AG04449 (cell line): ENCODE measurements at regions not wholly inside any gene's neighbourhood (a gene's known extent, or its start where the extent isn't known, plus 50 kb on each side); places are given as distances from the start of the nearest gene placed in this dataset.

ENCODE experiments used
- CTCF ChIA-PET: fragments of 350-600 bp; formaldehyde crosslinking; extraction: SDS; loops from one replicate; lab custom pipeline; 2021; ENCODE audit warnings: antibody characterized with exemption; lab: Yijun Ruan, JAX
- POLR2A ChIA-PET: fragments of 400-600, 350-600 bp; formaldehyde crosslinking; extraction: SDS; loops from one replicate; lab custom pipeline; 2020; ENCODE audit warnings: antibody characterized with exemption, inconsistent platforms; lab: Yijun Ruan, JAX
- DNase-seq: peaks from one replicate; pipeline ENCODE4 v3.0.0-alpha.2; 2010; ENCODE audit warnings: low read depth, low spot score
- H3K4me3 ChIP-seq: 2 replicates; pipeline ENCODE4 v1.5.1; 2011; ENCODE audit warnings: low read depth, mild to moderate bottlenecking, control low read depth, low read length
- CTCF ChIP-seq: IDR thresholded peaks from one replicate; pipeline ENCODE4 v1.5.1; 2011; ENCODE audit warnings: mild to moderate bottlenecking, moderate library complexity, low read length, control low read depth, inconsistent platforms; ENCODE audit not compliant: insufficient read depth; ENCODE audit errors: missing control alignments

GRCh38 chr12:59452259-59452658 lies 143.6 kb upstream of the SLC16A7 start:
- CTCF ChIA-PET: no interaction called here
- no peak for TF ChIP-seq CTCF
- peak; percentile 59 for DNase-seq
- no peak overlapping the region for H3K4me3 ChIP-seq
- POLR2A ChIA-PET: no interaction called here

GRCh38 chr12:59446116-59446515 lies 149.7 kb upstream of the SLC16A7 start:
- no peak for DNase-seq
- POLR2A ChIA-PET: no interaction called here
- CTCF ChIA-PET: interaction anchor here (0.8 to 1.4 kb wide), 5 partner anchors 13 to 1043 kb away, joined by 3 to 5 read pairs (median 3); no protein-coding TSS in a partner anchor
- no peak for TF ChIP-seq CTCF
- H3K4me3 ChIP-seq: no peak overlapping the region

- CTCF ChIA-PET: interaction anchor here (1.1 to 1.6 kb wide), 4 partner anchors 10 to 1045 kb away, joined by 3 to 5 read pairs (median 3); no protein-coding TSS in a partner anchor
- H3K4me3 ChIP-seq: no peak overlapping the region
- POLR2A ChIA-PET: no interaction called here
- TF ChIP-seq CTCF: peak; percentile 26
- no peak for DNase-seq
Observed at GRCh38 chr12:59444932-59445331, 150.9 kb upstream of the SLC16A7 start.

GRCh38 chr12:59432057-59432456 lies 163.8 kb upstream of the SLC16A7 start:
- H3K4me3 ChIP-seq: no peak overlapping the region
- DNase-seq: no peak
- POLR2A ChIA-PET: no interaction called here
- CTCF ChIA-PET: interaction anchor here (1.0 to 1.1 kb wide), 2 partner anchors 14 to 377 kb away, joined by 3 read pairs; no protein-coding TSS in a partner anchor
- no peak for TF ChIP-seq CTCF

- DNase-seq: no peak
- peak; percentile 6 for TF ChIP-seq CTCF
- ChIA-PET POLR2A (no interaction called here), CTCF (interaction anchor here (1.2 to 2.8 kb wide), 3 partner anchors 28 to 377 kb away, joined by 3 to 13 read pairs (median 11); no protein-coding TSS in a partner anchor)
- no peak overlapping the region for H3K4me3 ChIP-seq
Observed at GRCh38 chr12:59431266-59431665, 164.6 kb upstream of the SLC16A7 start.

GRCh38 chr12:59429766-59430165 lies 166.1 kb upstream of the SLC16A7 start:
- DNase-seq: no peak
- H3K4me3 ChIP-seq: no peak overlapping the region
- no peak for TF ChIP-seq CTCF
- CTCF ChIA-PET: interaction anchor here (1.2 to 2.8 kb wide), 4 partner anchors 26 to 391 kb away, joined by 3 to 13 read pairs (median 7); no protein-coding TSS in a partner anchor
- POLR2A ChIA-PET: interaction anchor here (1.0 kb wide), 1 partner anchor 166 kb away, joined by 4 read pairs; the partner anchor contains the start of gene SLC16A7
